ENCODE measurements at regions not wholly inside any gene's neighbourhood (a gene's known extent, or its start where the extent isn't known, plus 50 kb on each side); places are given as distances from the start of the nearest gene placed in this dataset.

GRCh38 chr3:33989229-33989628, 190.8 kb downstream of the PDCD6IP start:
- TF ChIP-seq, protein P1, sequence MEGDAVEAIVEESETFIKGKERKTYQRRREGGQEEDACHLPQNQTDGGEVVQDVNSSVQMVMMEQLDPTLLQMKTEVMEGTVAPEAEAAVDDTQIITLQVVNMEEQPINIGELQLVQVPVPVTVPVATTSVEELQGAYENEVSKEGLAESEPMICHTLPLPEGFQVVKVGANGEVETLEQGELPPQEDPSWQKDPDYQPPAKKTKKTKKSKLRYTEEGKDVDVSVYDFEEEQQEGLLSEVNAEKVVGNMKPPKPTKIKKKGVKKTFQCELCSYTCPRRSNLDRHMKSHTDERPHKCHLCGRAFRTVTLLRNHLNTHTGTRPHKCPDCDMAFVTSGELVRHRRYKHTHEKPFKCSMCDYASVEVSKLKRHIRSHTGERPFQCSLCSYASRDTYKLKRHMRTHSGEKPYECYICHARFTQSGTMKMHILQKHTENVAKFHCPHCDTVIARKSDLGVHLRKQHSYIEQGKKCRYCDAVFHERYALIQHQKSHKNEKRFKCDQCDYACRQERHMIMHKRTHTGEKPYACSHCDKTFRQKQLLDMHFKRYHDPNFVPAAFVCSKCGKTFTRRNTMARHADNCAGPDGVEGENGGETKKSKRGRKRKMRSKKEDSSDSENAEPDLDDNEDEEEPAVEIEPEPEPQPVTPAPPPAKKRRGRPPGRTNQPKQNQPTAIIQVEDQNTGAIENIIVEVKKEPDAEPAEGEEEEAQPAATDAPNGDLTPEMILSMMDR (IDR thresholded peaks at IDR 0.05; ENCODE audit: low read depth, low read length), result no peak
- no peaks in the 10 kb centered on the region for H3K4me1 ChIP-seq
- DNase-seq, result no peak

GRCh38 chr3:33991673-33992072, 193.2 kb downstream of the PDCD6IP start:
- Histone ChIP-seq H3K4me3 (ENCODE audit: low read depth, low read length) (no peak overlapping the region), H3K36me3 (no peaks in the 10 kb centered on the region), H3K4me1 (no peaks in the 10 kb centered on the region), H3K9me3 (no peaks in the 10 kb centered on the region), H3K27me3 (no peaks in the 10 kb centered on the region)
- no peak for DNase-seq
- TF ChIP-seq, protein P1 (IDR thresholded peaks at IDR 0.05; ENCODE audit: low read depth, low read length), result no peak

More at GRCh38 chr3:33989229-33989628, 190.8 kb downstream of the PDCD6IP start:
- no peaks in the 10 kb centered on the region for H3K9me3 ChIP-seq
- no peak overlapping the region for H3K4me3 ChIP-seq (ENCODE audit: low read depth, low read length)
- H3K36me3 ChIP-seq, result no peaks in the 10 kb centered on the region
- no peaks in the 10 kb centered on the region for H3K27me3 ChIP-seq

GRCh38 chr3:33993631-33994030, 195.2 kb downstream of the PDCD6IP start:
- H3K4me1 ChIP-seq, result no peaks in the 10 kb centered on the region
- TF ChIP-seq, protein P1 (IDR thresholded peaks at IDR 0.05; ENCODE audit: low read depth, low read length), result no peak
- no peaks in the 10 kb centered on the region for H3K27me3 ChIP-seq
- no peaks in the 10 kb centered on the region for H3K36me3 ChIP-seq
- DNase-seq, result no peak
- no peaks in the 10 kb centered on the region for H3K9me3 ChIP-seq
- no peak overlapping the region for H3K4me3 ChIP-seq (ENCODE audit: low read depth, low read length)

DNA sequence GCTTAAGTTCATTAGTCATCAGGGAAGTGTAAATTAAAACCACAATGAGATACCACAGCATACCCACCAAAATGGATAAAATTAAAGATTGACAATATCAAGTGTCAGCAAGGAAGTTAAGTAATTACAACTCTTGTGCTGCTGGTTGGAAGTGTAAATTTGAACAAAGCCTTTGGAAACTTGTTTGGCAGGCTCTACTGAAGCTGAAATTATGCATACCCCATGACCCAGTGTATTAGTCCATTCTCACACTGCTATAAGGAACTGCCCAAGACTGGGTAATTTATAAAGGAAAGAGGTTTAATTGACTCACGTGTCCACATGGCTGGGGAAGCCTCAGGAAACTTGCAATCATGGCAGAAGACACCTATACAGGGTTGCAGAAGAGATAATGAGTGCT, 196.1 kb downstream of the PDCD6IP start:
- Histone ChIP-seq H3K36me3 (no peaks in the 10 kb centered on the region), H3K4me1 (no peaks in the 10 kb centered on the region), H3K4me3 (ENCODE audit: low read depth, low read length) (no peak overlapping the region), H3K9me3 (no peaks in the 10 kb centered on the region), H3K27me3 (no peaks in the 10 kb centered on the region)
- TF ChIP-seq, protein P1 (IDR thresholded peaks at IDR 0.05; ENCODE audit: low read depth, low read length), result no peak
- DNase-seq, result no peak

- TF ChIP-seq, protein P1 (IDR thresholded peaks at IDR 0.05; ENCODE audit: low read depth, low read length), result no peak
- Histone ChIP-seq H3K4me3 (ENCODE audit: low read depth, low read length) (no peak overlapping the region), H3K36me3 (no peaks in the 10 kb centered on the region), H3K27me3 (no peaks in the 10 kb centered on the region), H3K4me1 (no peaks in the 10 kb centered on the region), H3K9me3 (no peaks in the 10 kb centered on the region)
- DNase-seq, result no peak
Measured at GRCh38 chr3:34000301-34000700, 201.9 kb downstream of the PDCD6IP start.

DNA sequence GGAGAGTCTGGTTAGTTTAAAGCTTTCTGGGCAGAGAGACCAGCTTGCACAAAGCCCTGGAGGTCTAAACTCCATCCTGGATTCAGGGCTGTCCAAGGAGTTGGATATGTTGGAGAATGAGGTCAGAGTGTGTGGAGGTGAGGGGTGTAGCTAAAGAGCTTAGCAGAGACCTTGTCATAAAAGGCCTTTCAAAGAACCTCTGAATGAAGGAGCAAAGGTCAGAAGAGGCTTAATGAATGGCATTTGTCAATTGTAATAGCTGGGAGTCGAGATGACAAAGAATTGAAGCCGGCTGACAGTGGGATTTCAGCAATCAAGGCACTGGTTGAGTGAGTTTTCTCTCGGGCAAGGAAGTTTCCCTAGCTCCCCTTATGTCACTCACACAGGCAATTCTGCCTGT, 202.6 kb downstream of the PDCD6IP start:
- H3K4me1 ChIP-seq, result no peaks in the 10 kb centered on the region
- H3K4me3 ChIP-seq (ENCODE audit: low read depth, low read length), result no peak overlapping the region
- H3K9me3 ChIP-seq, result no peaks in the 10 kb centered on the region
- TF ChIP-seq, protein P1 (IDR thresholded peaks at IDR 0.05; ENCODE audit: low read depth, low read length), result no peak
- no peaks in the 10 kb centered on the region for H3K27me3 ChIP-seq
- no peaks in the 10 kb centered on the region for H3K36me3 ChIP-seq
- no peak for DNase-seq

All from BE2C (cell line).